K562 (cell line): ENCODE measurements at regions not wholly inside any gene's neighbourhood (a gene's known extent, or its start where the extent isn't known, plus 50 kb on each side); places are given as distances from the start of the nearest gene placed in this dataset.

ENCODE experiments used
- ATAC-seq: fragments of 200-7000 bp; cut with Tn5 transposase; 3 replicates; pipeline ENCODE4 v1.9.1; 2020; ENCODE audit warnings: moderate library complexity
- BruUV-seq: library from RNA; stranded (reverse); fragments of 400-500 nt; replicated peaks from 2 replicates; lab custom pipeline; 2021; lab: Mats Ljungman, UMichigan
- CTCF ChIA-PET: fragments of 300-600 bp; formaldehyde crosslinking; extraction: SDS; loops from one replicate; lab custom pipeline; 2021; ENCODE audit warnings: low intra/inter-chr PET ratio; lab: Yijun Ruan, JAX
- POLR2A ChIA-PET: fragments of 300-600, 350-650 bp; sonication (Branson Sonifier 250); formaldehyde crosslinking; extraction: SDS; loops from one replicate; lab custom pipeline; 2021; ENCODE audit warnings: antibody characterized with exemption, inconsistent platforms; lab: Yijun Ruan, JAX
- DNase-seq, 4 experiments: peaks; one replicate each; pipeline versions ENCODE4 v3.0.0 to v3.0.0-alpha.2; 2011 to 2018; ENCODE audit warnings: low spot score in 3 of 4, mixed read lengths in 3 of 4; ENCODE audit errors: extremely low read depth in 1 of 4
- FAIRE-seq: peaks from 2 replicates; lab custom pipeline; 2011; peaks lifted over from hg19 to GRCh38; lab: Jason Lieb, UNC
- H2AFZ ChIP-seq: 2 replicates; pipeline ENCODE4 v1.6.0; 2011; ENCODE audit warnings: low read depth, low read length, control low read depth, inconsistent platforms
- H3K27ac ChIP-seq: fragments of 200-600 bp; 3 replicates; pipeline ENCODE4 v1.8.0; 2011; ENCODE audit warnings: low read depth, mild to moderate bottlenecking, control low read depth, inconsistent platforms, low read length, moderate library complexity, mixed read lengths; ENCODE audit errors: extremely low read depth
- H3K27me3 ChIP-seq, 2 experiments: fragments of 300-600 bp in 1 of 2; 2 replicates in 1 of 2; 3 replicates in 1 of 2; pipeline versions ENCODE4 v1.6.0 to v1.8.0; 2011; ENCODE audit warnings: inconsistent platforms in 2 of 2, low read length in 2 of 2, mild to moderate bottlenecking in 1 of 2, mixed read lengths in 1 of 2, moderate library complexity in 1 of 2; ENCODE audit not compliant: control insufficient read depth in 2 of 2, insufficient read depth in 2 of 2
- H3K36me3 ChIP-seq: fragments of 300-600 bp; 3 replicates; pipeline ENCODE4 v1.8.0; 2011; ENCODE audit warnings: mild to moderate bottlenecking, low read length, inconsistent platforms; ENCODE audit not compliant: control insufficient read depth, insufficient read depth
- H3K4me1 ChIP-seq, 2 experiments: fragments of 200-600 bp in 1 of 2; replicated peaks in 1 of 2; 2 replicates in 1 of 2; 3 replicates in 1 of 2; pipeline versions ENCODE4 v1.5.1 to v1.8.0; 2011; ENCODE audit warnings: inconsistent platforms in 2 of 2, low read length in 2 of 2, mild to moderate bottlenecking in 1 of 2, mixed read lengths in 1 of 2, moderate library complexity in 1 of 2; ENCODE audit not compliant: control insufficient read depth in 2 of 2, insufficient read depth in 2 of 2
- H3K4me2 ChIP-seq: 2 replicates; pipeline ENCODE4 v1.6.1; 2011; ENCODE audit warnings: low read length, control low read depth, inconsistent platforms, mixed read lengths; ENCODE audit not compliant: insufficient read depth
- H3K4me3 ChIP-seq: fragments of 200-600 bp; sonication (generic), shearing (Covaris generic); 2 replicates; pipeline ENCODE4 v1.5.1; 2016; ENCODE audit warnings: control low read depth, inconsistent platforms
- H3K79me2 ChIP-seq: fragments of 200-600 bp; 3 replicates; pipeline ENCODE4 v1.8.0; 2011; ENCODE audit warnings: low read length, inconsistent platforms; ENCODE audit not compliant: control insufficient read depth, insufficient read depth
- H3K9ac ChIP-seq, 2 experiments: 2 replicates each; pipeline versions ENCODE4 v1.6.0 to v1.6.1; 2011; ENCODE audit warnings: low read depth in 2 of 2, low read length in 2 of 2, control low read depth in 1 of 2, inconsistent platforms in 1 of 2, mild to moderate bottlenecking in 1 of 2, mixed read lengths in 1 of 2; ENCODE audit not compliant: insufficient read depth in 1 of 2
- H3K9me1 ChIP-seq: one replicate; pipeline ENCODE4 v1.6.0; 2011; ENCODE audit warnings: inconsistent platforms, mild to moderate bottlenecking, low read length, moderate library complexity; ENCODE audit not compliant: control insufficient read depth, insufficient read depth
- H3K9me3 ChIP-seq: replicated peaks from 2 replicates; pipeline ENCODE4 v1.5.1; 2011; ENCODE audit warnings: low read depth, low read length, inconsistent platforms; ENCODE audit not compliant: control insufficient read depth, insufficient read depth
- H4K20me1 ChIP-seq: replicated peaks from 2 replicates; pipeline ENCODE4 v1.6.1; 2011; ENCODE audit warnings: low read length, inconsistent platforms, mixed read lengths; ENCODE audit not compliant: control insufficient read depth, insufficient read depth
- ADNP ChIP-seq: fragments of 200-800 bp; sonication (Bioruptor generic); IDR thresholded peaks from 2 replicates; pipeline ENCODE4 v1.6.1; 2016; ENCODE audit warnings: missing genetic modification characterization, missing compliant biosample characterization
- BCOR ChIP-seq: fragments of 450-650 bp; IDR thresholded peaks from 2 replicates; pipeline ENCODE4 v1.6.1; 2016
- CBFA2T2 ChIP-seq: fragments of 450-650 bp; conservative IDR thresholded peaks from 2 replicates; pipeline ENCODE4 v1.6.1; 2017; ENCODE audit warnings: mild to moderate bottlenecking
- ETV5 ChIP-seq: sonication (generic); formaldehyde crosslinking; IDR thresholded peaks from 2 replicates; pipeline ENCODE4 v1.4.0; 2020; ENCODE audit warnings: low read depth, mild to moderate bottlenecking, missing genetic modification reagents
- FOXM1 ChIP-seq, 2 experiments: fragments of 450-650 bp in 1 of 2; sonication (generic) in 1 of 2; formaldehyde crosslinking in 1 of 2; IDR thresholded peaks; 2 replicates each; pipeline versions ENCODE4 v1.6.1 to v1.9.0; 2017 to 2022; ENCODE audit warnings: low read depth in 2 of 2, mild to moderate bottlenecking in 2 of 2, missing genetic modification reagents in 1 of 2, moderate library complexity in 1 of 2
- GATAD2B ChIP-seq: fragments of 450-650 bp; IDR thresholded peaks from 2 replicates; pipeline ENCODE4 v1.6.1; 2017; ENCODE audit warnings: mild to moderate bottlenecking, borderline replicate concordance
- NR4A1 ChIP-seq, 2 experiments: fragments of 250-450 bp in 1 of 2; fragments of 450-650 bp in 1 of 2; sonication (Bioruptor Pico) in 1 of 2; IDR thresholded peaks; 2 replicates each; pipeline versions ENCODE4 v1.4.0 to v1.6.1; 2016 to 2020; ENCODE audit warnings: mild to moderate bottlenecking in 2 of 2, missing compliant biosample characterization in 1 of 2, missing genetic modification characterization in 1 of 2, moderate library complexity in 1 of 2
- POLR2AphosphoS2 ChIP-seq: IDR thresholded peaks from 2 replicates; pipeline ENCODE4 v1.6.1; 2012; ENCODE audit warnings: low read length, improper control_type of control experiment
- SLC30A9 ChIP-seq: fragments of 250-450 bp; sonication (Bioruptor Pico); IDR thresholded peaks from 2 replicates; pipeline ENCODE4 v1.8.0; 2022; ENCODE audit warnings: mild to moderate bottlenecking, moderate library complexity
- SMAD4 ChIP-seq: fragments of 250-450 bp; sonication (Bioruptor Pico); conservative IDR thresholded peaks from 2 replicates; pipeline ENCODE4 v1.8.0; 2021; ENCODE audit warnings: inconsistent platforms, mild to moderate bottlenecking, moderate library complexity
- ZNF184 ChIP-seq: sonication (generic); formaldehyde crosslinking; IDR thresholded peaks from 2 replicates; pipeline ENCODE4 v1.5.0; 2020; ENCODE audit warnings: missing genetic modification reagents
- ZNF217 ChIP-seq: sonication (generic); formaldehyde crosslinking; IDR thresholded peaks from 2 replicates; pipeline ENCODE4 v1.8.0; 2022; ENCODE audit warnings: mild to moderate bottlenecking, missing genetic modification reagents
- ZNF282 ChIP-seq: sonication (generic); formaldehyde crosslinking; IDR thresholded peaks from 2 replicates; pipeline ENCODE4 v1.8.1; 2023; ENCODE audit warnings: missing genetic modification reagents
- ZNF644 ChIP-seq: fragments of 200-800 bp; sonication (Bioruptor generic); IDR thresholded peaks from 2 replicates; pipeline ENCODE4 v1.6.1; 2016; ENCODE audit warnings: low read depth, missing genetic modification characterization, missing compliant biosample characterization
- in situ Hi-C: fragments of 300-500 bp; cut with MboI; formaldehyde crosslinking; loops from 4 replicates; pipeline ENCODE4 v1.15.0; 2018; ENCODE audit warnings: inconsistent platforms, mixed read lengths
- intact Hi-C: fragments of 100-400 bp; cut with micrococcal nuclease; formaldehyde crosslinking; loops from 2 replicates; pipeline ENCODE4 v1.14.2; 2022
- TF ChIP-seq, protein P1 (sequence below): fragments of 250-450 bp; sonication (Bioruptor Pico); IDR thresholded peaks from 2 replicates; pipeline ENCODE4 v1.5.0; 2020; ENCODE audit warnings: mild to moderate bottlenecking, borderline replicate concordance
- TF ChIP-seq, protein P2 (sequence below): fragments of 450-650 bp; formaldehyde crosslinking; IDR thresholded peaks from 2 replicates; pipeline ENCODE4 v1.4.0; 2020; ENCODE audit warnings: mild to moderate bottlenecking, moderate library complexity
- TF ChIP-seq, protein P3 (sequence below): fragments of 450-650 bp; IDR thresholded peaks from 2 replicates; pipeline ENCODE4 v1.6.1; 2016; ENCODE audit warnings: missing biosample characterization, missing genetic modification characterization

DNA sequence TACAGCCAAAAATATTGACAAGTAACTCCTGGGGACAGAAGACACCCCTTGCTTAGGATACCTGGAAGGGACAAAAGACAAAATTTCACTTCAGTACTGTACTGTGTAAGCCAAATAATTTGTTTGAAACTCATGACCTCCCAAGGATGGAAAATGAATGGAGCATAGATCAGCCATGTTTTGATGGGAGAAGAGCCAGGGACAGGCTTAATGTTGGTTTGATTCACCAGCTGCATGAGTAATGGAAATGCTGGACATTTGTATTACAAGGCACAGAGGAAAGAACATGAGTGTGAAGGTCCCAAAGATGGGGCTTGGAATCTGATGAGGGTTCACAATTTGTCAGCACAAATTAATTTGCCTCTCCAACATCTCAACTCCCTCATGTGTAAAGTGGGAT, 122.8 kb downstream of the ENC1 start:
- in situ Hi-C loops: no loop called here
- DNase-seq: no peak

More for the DNA sequence above, 122.8 kb downstream of the ENC1 start:
- BruUV-seq: no TSS peak
- H3K79me2 ChIP-seq: no peaks in the 10 kb centered on the region
- CTCF ChIA-PET: no interaction called here
- H3K4me1 ChIP-seq: no peaks in the 10 kb centered on the region
- FAIRE-seq (no peak), ATAC-seq (no peak)
- H3K36me3 ChIP-seq: no peaks in the 10 kb centered on the region
- no peaks in the 10 kb centered on the region for H3K9me1 ChIP-seq
- no peak overlapping the region for H3K9ac ChIP-seq
- TF ChIP-seq, protein P1, sequence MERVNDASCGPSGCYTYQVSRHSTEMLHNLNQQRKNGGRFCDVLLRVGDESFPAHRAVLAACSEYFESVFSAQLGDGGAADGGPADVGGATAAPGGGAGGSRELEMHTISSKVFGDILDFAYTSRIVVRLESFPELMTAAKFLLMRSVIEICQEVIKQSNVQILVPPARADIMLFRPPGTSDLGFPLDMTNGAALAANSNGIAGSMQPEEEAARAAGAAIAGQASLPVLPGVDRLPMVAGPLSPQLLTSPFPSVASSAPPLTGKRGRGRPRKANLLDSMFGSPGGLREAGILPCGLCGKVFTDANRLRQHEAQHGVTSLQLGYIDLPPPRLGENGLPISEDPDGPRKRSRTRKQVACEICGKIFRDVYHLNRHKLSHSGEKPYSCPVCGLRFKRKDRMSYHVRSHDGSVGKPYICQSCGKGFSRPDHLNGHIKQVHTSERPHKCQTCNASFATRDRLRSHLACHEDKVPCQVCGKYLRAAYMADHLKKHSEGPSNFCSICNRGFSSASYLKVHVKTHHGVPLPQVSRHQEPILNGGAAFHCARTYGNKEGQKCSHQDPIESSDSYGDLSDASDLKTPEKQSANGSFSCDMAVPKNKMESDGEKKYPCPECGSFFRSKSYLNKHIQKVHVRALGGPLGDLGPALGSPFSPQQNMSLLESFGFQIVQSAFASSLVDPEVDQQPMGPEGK (CRISPR knock-in tag): no peak
- TF ChIP-seq, protein P2, sequence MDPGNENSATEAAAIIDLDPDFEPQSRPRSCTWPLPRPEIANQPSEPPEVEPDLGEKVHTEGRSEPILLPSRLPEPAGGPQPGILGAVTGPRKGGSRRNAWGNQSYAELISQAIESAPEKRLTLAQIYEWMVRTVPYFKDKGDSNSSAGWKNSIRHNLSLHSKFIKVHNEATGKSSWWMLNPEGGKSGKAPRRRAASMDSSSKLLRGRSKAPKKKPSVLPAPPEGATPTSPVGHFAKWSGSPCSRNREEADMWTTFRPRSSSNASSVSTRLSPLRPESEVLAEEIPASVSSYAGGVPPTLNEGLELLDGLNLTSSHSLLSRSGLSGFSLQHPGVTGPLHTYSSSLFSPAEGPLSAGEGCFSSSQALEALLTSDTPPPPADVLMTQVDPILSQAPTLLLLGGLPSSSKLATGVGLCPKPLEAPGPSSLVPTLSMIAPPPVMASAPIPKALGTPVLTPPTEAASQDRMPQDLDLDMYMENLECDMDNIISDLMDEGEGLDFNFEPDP: no peak
- TF ChIP-seq SMAD4 (CRISPR knock-in tag) (no peak), BCOR (no peak), FOXM1 (IDR thresholded peaks at IDR 0.05; ENCODE audit: low read depth) (no peak), FOXM1 (CRISPR knock-in tag; IDR thresholded peaks at IDR 0.05; ENCODE audit: low read depth) (no peak), SLC30A9 (CRISPR knock-in tag) (no peak), ZNF184 (no peak), ADNP (tag) (no peak), ZNF217 (CRISPR knock-in tag) (no peak), POLR2AphosphoS2 (no peak), ZNF282 (CRISPR knock-in tag) (no peak), CBFA2T2 (no peak), ZNF644 (tag) (no peak), NR4A1 (CRISPR knock-in tag; IDR thresholded peaks at IDR 0.05) (no peak), NR4A1 (tag; IDR thresholded peaks at IDR 0.05) (no peak), GATAD2B (no peak), ETV5 (CRISPR knock-in tag) (no peak)
- TF ChIP-seq, protein P3, sequence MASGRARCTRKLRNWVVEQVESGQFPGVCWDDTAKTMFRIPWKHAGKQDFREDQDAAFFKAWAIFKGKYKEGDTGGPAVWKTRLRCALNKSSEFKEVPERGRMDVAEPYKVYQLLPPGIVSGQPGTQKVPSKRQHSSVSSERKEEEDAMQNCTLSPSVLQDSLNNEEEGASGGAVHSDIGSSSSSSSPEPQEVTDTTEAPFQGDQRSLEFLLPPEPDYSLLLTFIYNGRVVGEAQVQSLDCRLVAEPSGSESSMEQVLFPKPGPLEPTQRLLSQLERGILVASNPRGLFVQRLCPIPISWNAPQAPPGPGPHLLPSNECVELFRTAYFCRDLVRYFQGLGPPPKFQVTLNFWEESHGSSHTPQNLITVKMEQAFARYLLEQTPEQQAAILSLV: no peak
- H3K27ac ChIP-seq: no peak overlapping the region
- H3K4me3 ChIP-seq: no peak overlapping the region
- POLR2A ChIA-PET: interaction anchor here (0.9 kb wide), 1 partner anchor 25 kb away, joined by 3 read pairs; no protein-coding TSS in a partner anchor
- H3K4me2 ChIP-seq: no peak overlapping the region
- H3K27me3 ChIP-seq: peaks cover 0 to 4% of the 10 kb centered on the region in 2 experiments; a peak in 2 of 5 replicates
- H3K9me3 ChIP-seq: no peaks in the 10 kb centered on the region
- no peaks in the 10 kb centered on the region for H4K20me1 ChIP-seq
- intact Hi-C loops: no loop called here
- no peak overlapping the region for H2AFZ ChIP-seq
